CD4-positive, alpha-beta memory T cell (primary cell): ENCODE measurements at regions not wholly inside any gene's neighbourhood (a gene's known extent, or its start where the extent isn't known, plus 50 kb on each side); places are given as distances from the start of the nearest gene placed in this dataset.

Experiments used
- CTCF ChIA-PET: fragments of 350-600 bp; sonication (Branson Sonifier 250); formaldehyde crosslinking; loops from one replicate; lab custom pipeline; 2021; ENCODE audit warnings: inconsistent platforms; ENCODE audit not compliant: partially characterized antibody; lab: Charles Lee
- POLR2A ChIA-PET: fragments of 350-600 bp; sonication (Branson Sonifier 250); formaldehyde crosslinking; loops from one replicate; lab custom pipeline; 2021; ENCODE audit not compliant: partially characterized antibody; lab: Charles Lee
- DNase-seq, 5 donors: peaks; one replicate each; pipeline versions ENCODE4 v3.0.0 to v3.0.0-alpha.2; 2020 to 2022; ENCODE audit warnings: mixed read lengths in 1 of 5
- H3K27ac ChIP-seq: one replicate; pipeline ENCODE4 v1.7.0; 2013; ENCODE audit warnings: low read depth, low read length
- H3K27me3 ChIP-seq: 2 replicates; pipeline ENCODE4 v1.7.0; 2013; ENCODE audit warnings: mild to moderate bottlenecking, low read length, moderate library complexity; ENCODE audit not compliant: insufficient read depth
- H3K36me3 ChIP-seq: 2 replicates; pipeline ENCODE4 v1.7.0; 2013; ENCODE audit warnings: mild to moderate bottlenecking, low read length, moderate library complexity; ENCODE audit not compliant: insufficient read depth
- H3K4me1 ChIP-seq: 2 replicates; pipeline ENCODE4 v1.7.0; 2013; ENCODE audit warnings: mild to moderate bottlenecking, low read length, moderate library complexity; ENCODE audit not compliant: insufficient read depth
- H3K4me3 ChIP-seq, 2 donors: one replicate each; pipeline ENCODE4 v1.7.0; 2013; ENCODE audit warnings: low read length in 2 of 2, mild to moderate bottlenecking in 1 of 2
- H3K9me3 ChIP-seq, 2 donors: one replicate each; pipeline ENCODE4 v1.7.0; 2013; ENCODE audit warnings: low read length in 2 of 2, control low read depth in 1 of 2; ENCODE audit not compliant: control insufficient read depth in 1 of 2
- H3K27ac Mint-ChIP-seq, 7 donors: one replicate each; pipeline ENCODE4 v1.8.0; 2020 to 2021; ENCODE audit warnings: mixed read lengths in 7 of 7, mild to moderate bottlenecking in 6 of 7, inconsistent platforms in 3 of 7, moderate library complexity in 3 of 7
- H3K27me3 Mint-ChIP-seq, 2 donors: one replicate each; pipeline ENCODE4 v1.8.0; 2020 to 2021; ENCODE audit warnings: mixed read lengths in 2 of 2
- H3K36me3 Mint-ChIP-seq, 2 donors: one replicate each; pipeline ENCODE4 v1.8.0; 2020 to 2021; ENCODE audit warnings: mixed read lengths in 2 of 2, inconsistent platforms in 1 of 2, mild to moderate bottlenecking in 1 of 2
- H3K4me1 Mint-ChIP-seq, 4 donors: one replicate each; pipeline ENCODE4 v1.8.0; 2020 to 2021; ENCODE audit warnings: mixed read lengths in 4 of 4, mild to moderate bottlenecking in 1 of 4
- H3K4me3 Mint-ChIP-seq, 8 donors: one replicate each; pipeline ENCODE4 v1.8.0; 2020 to 2021; ENCODE audit warnings: mixed read lengths in 8 of 8, mild to moderate bottlenecking in 7 of 8, moderate library complexity in 6 of 8, inconsistent platforms in 3 of 8
- H3K9me3 Mint-ChIP-seq, 8 donors: one replicate each; pipeline ENCODE4 v1.8.0; 2020 to 2021; ENCODE audit warnings: mixed read lengths in 8 of 8, mild to moderate bottlenecking in 5 of 8, inconsistent platforms in 3 of 8, moderate library complexity in 1 of 8
- intact Hi-C: fragments of 100-400 bp; cut with micrococcal nuclease; formaldehyde crosslinking; loops from one replicate; pipeline ENCODE4 v1.15.1; 2023

- H3K27me3 Mint-ChIP-seq, result peaks cover 0 to 2% of the 10 kb centered on the region in 2 donors
- intact Hi-C loops, result no loop called here
- DNase-seq, result no peak
Measured at GRCh38 chr3:117622171-117622841, 912.7 kb downstream of the TUSC7 start.

GRCh38 chr3:117624424-117624823, 914.8 kb downstream of the TUSC7 start:
- H3K27ac Mint-ChIP-seq, result no peak overlapping the region
- peaks cover 0 to 3% (median 2%) of the 10 kb centered on the region in 8 donors for H3K9me3 Mint-ChIP-seq
- DNase-seq, result no peak
- Histone ChIP-seq H3K27ac (no peak overlapping the region), H3K4me3 (no peak overlapping the region), H3K27me3 (no peaks in the 10 kb centered on the region), H3K36me3 (no peaks in the 10 kb centered on the region), H3K4me1 (no peaks in the 10 kb centered on the region), H3K9me3 (no peaks in the 10 kb centered on the region)
- H3K27me3 Mint-ChIP-seq, result peaks cover 0 to 2% of the 10 kb centered on the region in 2 donors
- no peaks in the 10 kb centered on the region for H3K4me1 Mint-ChIP-seq
- intact Hi-C loops, result no loop called here
- ChIA-PET CTCF (no interaction called here), POLR2A (no interaction called here)
- no peaks in the 10 kb centered on the region for H3K36me3 Mint-ChIP-seq
- no peak overlapping the region for H3K4me3 Mint-ChIP-seq

More at GRCh38 chr3:117622171-117622841, 912.7 kb downstream of the TUSC7 start:
- ChIA-PET CTCF (no interaction called here), POLR2A (no interaction called here)
- H3K9me3 Mint-ChIP-seq, result peaks cover 0 to 5% (median 3%) of the 10 kb centered on the region in 8 donors
- no peak overlapping the region for H3K4me3 Mint-ChIP-seq
- Histone ChIP-seq H3K4me3 (no peak overlapping the region), H3K27ac (no peak overlapping the region), H3K9me3 (no peaks in the 10 kb centered on the region), H3K4me1 (no peaks in the 10 kb centered on the region), H3K36me3 (no peaks in the 10 kb centered on the region), H3K27me3 (no peaks in the 10 kb centered on the region)
- no peak overlapping the region for H3K27ac Mint-ChIP-seq
- no peaks in the 10 kb centered on the region for H3K4me1 Mint-ChIP-seq
- H3K36me3 Mint-ChIP-seq, result no peaks in the 10 kb centered on the region

- no peaks in the 10 kb centered on the region for H3K9me3 ChIP-seq
- POLR2A ChIA-PET, result no interaction called here
- no peaks in the 10 kb centered on the region for H3K4me1 ChIP-seq
- CTCF ChIA-PET, result no interaction called here
- H3K27me3 ChIP-seq, result no peaks in the 10 kb centered on the region
- no peaks in the 10 kb centered on the region for H3K36me3 Mint-ChIP-seq
- no peak overlapping the region for H3K4me3 ChIP-seq
- H3K9me3 Mint-ChIP-seq, result peaks cover 0 to 3% (median 1%) of the 10 kb centered on the region in 8 donors
- H3K4me3 Mint-ChIP-seq, result no peak overlapping the region
- peaks cover 0 to 2% of the 10 kb centered on the region in 2 donors for H3K27me3 Mint-ChIP-seq
- H3K27ac ChIP-seq, result no peak overlapping the region
- no peaks in the 10 kb centered on the region for H3K4me1 Mint-ChIP-seq
- no peak overlapping the region for H3K27ac Mint-ChIP-seq
- no peaks in the 10 kb centered on the region for H3K36me3 ChIP-seq
- intact Hi-C loops, result no loop called here
- DNase-seq, result no peak
Measured at GRCh38 chr3:117625174-117625573, 915.6 kb downstream of the TUSC7 start.

GRCh38 chr3:117626577-117626976, 917.0 kb downstream of the TUSC7 start:
- Mint-ChIP-seq H3K27me3 (peaks cover 0 to 2% of the 10 kb centered on the region in 2 donors), H3K27ac (no peak overlapping the region), H3K4me1 (no peaks in the 10 kb centered on the region), H3K9me3 (peaks cover 0 to 4% (median 1%) of the 10 kb centered on the region in 8 donors), H3K4me3 (peak overlapping the region in 1 of 8 donors; percentile 40), H3K36me3 (no peaks in the 10 kb centered on the region)
- POLR2A ChIA-PET, result no interaction called here
- Histone ChIP-seq H3K4me3 (no peak overlapping the region), H3K27ac (no peak overlapping the region), H3K36me3 (no peaks in the 10 kb centered on the region), H3K4me1 (no peaks in the 10 kb centered on the region), H3K9me3 (no peaks in the 10 kb centered on the region), H3K27me3 (no peaks in the 10 kb centered on the region)
- DNase-seq, result no peak
- intact Hi-C loops, result no loop called here
- CTCF ChIA-PET, result no interaction called here

GRCh38 chr3:117628823-117629291, 919.3 kb downstream of the TUSC7 start:
- ChIA-PET CTCF (no interaction called here), POLR2A (no interaction called here)
- no peaks in the 10 kb centered on the region for H3K4me1 ChIP-seq
- no peaks in the 10 kb centered on the region for H3K4me1 Mint-ChIP-seq
- intact Hi-C loops, result no loop called here
- no peaks in the 10 kb centered on the region for H3K27me3 ChIP-seq
- no peak for DNase-seq
- H3K36me3 ChIP-seq, result no peaks in the 10 kb centered on the region
- no peaks in the 10 kb centered on the region for H3K36me3 Mint-ChIP-seq
- H3K27ac Mint-ChIP-seq, result peak overlapping the region in 1 of 7 donors; percentile 14
- no peak overlapping the region for H3K4me3 Mint-ChIP-seq
- peaks cover 0 to 2% of the 10 kb centered on the region in 2 donors for H3K27me3 Mint-ChIP-seq
- H3K9me3 Mint-ChIP-seq, result peaks cover 0 to 3% (median under 1%) of the 10 kb centered on the region in 8 donors
- H3K4me3 ChIP-seq, result no peak overlapping the region
- H3K9me3 ChIP-seq, result no peaks in the 10 kb centered on the region
- no peak overlapping the region for H3K27ac ChIP-seq

- intact Hi-C loops, result no loop called here
- peaks cover 0 to 2% of the 10 kb centered on the region in 2 donors for H3K27me3 Mint-ChIP-seq
- H3K27ac Mint-ChIP-seq, result no peak overlapping the region
- POLR2A ChIA-PET, result no interaction called here
- H3K4me3 ChIP-seq, result no peak overlapping the region
- H3K9me3 Mint-ChIP-seq, result peaks cover 0 to 3% (median 1%) of the 10 kb centered on the region in 8 donors
- H3K27ac ChIP-seq, result no peak overlapping the region
- no peaks in the 10 kb centered on the region for H3K27me3 ChIP-seq
- H3K9me3 ChIP-seq, result no peaks in the 10 kb centered on the region
- no peak overlapping the region for H3K4me3 Mint-ChIP-seq
- no peaks in the 10 kb centered on the region for H3K36me3 ChIP-seq
- H3K36me3 Mint-ChIP-seq, result no peaks in the 10 kb centered on the region
- no peaks in the 10 kb centered on the region for H3K4me1 Mint-ChIP-seq
- DNase-seq, result no peak
- H3K4me1 ChIP-seq, result no peaks in the 10 kb centered on the region
- CTCF ChIA-PET, result no interaction called here
Measured at GRCh38 chr3:117629505-117629904, 919.9 kb downstream of the TUSC7 start.

GRCh38 chr3:117630469-117630868, 920.9 kb downstream of the TUSC7 start:
- DNase-seq, result no peak
- POLR2A ChIA-PET, result no interaction called here
- Histone ChIP-seq H3K27ac (no peak overlapping the region), H3K36me3 (no peaks in the 10 kb centered on the region), H3K27me3 (no peaks in the 10 kb centered on the region), H3K4me3 (no peak overlapping the region), H3K4me1 (no peaks in the 10 kb centered on the region), H3K9me3 (no peaks in the 10 kb centered on the region)
- Mint-ChIP-seq H3K9me3 (peaks cover 2 to 7% (median 4%) of the 10 kb centered on the region in 8 donors), H3K27ac (no peak overlapping the region), H3K36me3 (no peaks in the 10 kb centered on the region), H3K4me1 (no peaks in the 10 kb centered on the region), H3K4me3 (no peak overlapping the region), H3K27me3 (peaks cover 0 to 2% of the 10 kb centered on the region in 2 donors)
- CTCF ChIA-PET, result no interaction called here
- intact Hi-C loops, result no loop called here
